CD4-positive, alpha-beta T cell treated with Interleukin-21 for 1 hour (primary cell): ENCODE measurements at regions not wholly inside any gene's neighbourhood (a gene's known extent, or its start where the extent isn't known, plus 50 kb on each side); places are given as distances from the start of the nearest gene placed in this dataset.
A peak's percentile ranks its signal among the peaks of the same experiment; 100 is the strongest.

ENCODE experiments used
- DNase-seq: peaks from one replicate; pipeline ENCODE4 v3.0.0-alpha.2; 2020

GRCh38 chr2:9773903-9774239 lies 69.4 kb upstream of the TAF1B start:
- DNase-seq = no peak

DNA sequence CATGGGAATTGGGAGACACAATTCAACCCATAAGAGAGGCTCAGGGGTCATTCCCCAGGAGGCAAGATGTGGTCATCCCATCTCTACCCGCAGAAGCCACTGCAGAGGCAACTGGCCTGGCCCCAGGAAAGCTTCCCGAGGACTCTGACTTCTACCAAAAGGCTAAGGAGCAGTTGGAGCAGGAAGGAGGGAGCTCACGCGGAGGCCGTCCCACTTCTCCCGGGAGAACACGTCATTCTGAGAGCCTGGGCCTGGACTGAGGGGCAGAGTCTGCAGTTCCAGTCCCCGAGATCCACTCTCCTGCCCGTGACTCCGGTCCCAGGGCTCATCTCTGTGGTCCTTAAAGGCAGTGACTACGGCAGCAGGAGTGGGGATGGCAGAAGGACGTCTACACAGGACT lies 69.0 kb upstream of the TAF1B start:
- DNase-seq = no peak

- DNase-seq = no peak
Observed at GRCh38 chr2:9775351-9775750, 67.9 kb upstream of the TAF1B start.

- no peak for DNase-seq
Observed at GRCh38 chr2:9775999-9776712, 67.1 kb upstream of the TAF1B start.

DNA sequence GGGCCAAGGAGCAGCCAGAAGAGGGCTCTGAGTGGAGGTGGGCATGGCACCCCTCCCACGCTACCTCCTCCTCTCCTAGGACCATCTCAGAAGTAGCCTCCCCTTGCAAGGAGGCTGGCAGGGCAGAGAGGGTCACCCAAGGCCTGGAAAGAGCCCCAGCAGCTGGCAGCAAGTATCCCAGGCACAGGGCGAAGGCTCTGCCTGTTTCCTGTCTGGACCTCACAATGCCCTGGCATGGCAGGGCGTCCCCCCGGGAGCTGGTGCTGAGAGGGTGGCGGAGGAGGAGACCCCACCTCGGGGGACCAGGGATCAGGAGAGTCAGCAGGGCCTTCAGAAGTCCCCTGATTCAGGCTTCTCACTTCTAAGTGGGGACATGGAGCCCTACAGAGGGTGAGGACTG lies 66.2 kb upstream of the TAF1B start:
- DNase-seq = no peak

DNA sequence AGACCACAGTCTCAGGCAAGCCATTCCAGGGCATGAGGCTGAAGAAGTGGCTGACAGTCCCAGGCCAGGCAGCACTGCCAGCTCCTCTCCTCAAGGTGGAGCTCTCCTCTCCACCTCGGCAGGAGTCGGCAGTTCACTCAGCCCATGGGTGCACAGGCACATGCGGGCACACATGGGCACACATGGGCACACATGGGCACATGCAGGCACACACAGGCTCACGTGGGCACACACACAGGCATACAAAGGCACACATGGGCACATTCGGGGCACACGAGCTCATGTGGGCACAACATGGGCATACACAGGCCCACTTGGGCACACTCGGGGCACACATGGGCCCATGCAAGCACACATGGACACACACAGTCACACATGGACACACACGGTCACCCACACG lies 65.3 kb upstream of the TAF1B start:
- DNase-seq = peak; percentile 22

- no peak for DNase-seq
Observed at GRCh38 chr2:9778471-9779316, 64.6 kb upstream of the TAF1B start.

DNA sequence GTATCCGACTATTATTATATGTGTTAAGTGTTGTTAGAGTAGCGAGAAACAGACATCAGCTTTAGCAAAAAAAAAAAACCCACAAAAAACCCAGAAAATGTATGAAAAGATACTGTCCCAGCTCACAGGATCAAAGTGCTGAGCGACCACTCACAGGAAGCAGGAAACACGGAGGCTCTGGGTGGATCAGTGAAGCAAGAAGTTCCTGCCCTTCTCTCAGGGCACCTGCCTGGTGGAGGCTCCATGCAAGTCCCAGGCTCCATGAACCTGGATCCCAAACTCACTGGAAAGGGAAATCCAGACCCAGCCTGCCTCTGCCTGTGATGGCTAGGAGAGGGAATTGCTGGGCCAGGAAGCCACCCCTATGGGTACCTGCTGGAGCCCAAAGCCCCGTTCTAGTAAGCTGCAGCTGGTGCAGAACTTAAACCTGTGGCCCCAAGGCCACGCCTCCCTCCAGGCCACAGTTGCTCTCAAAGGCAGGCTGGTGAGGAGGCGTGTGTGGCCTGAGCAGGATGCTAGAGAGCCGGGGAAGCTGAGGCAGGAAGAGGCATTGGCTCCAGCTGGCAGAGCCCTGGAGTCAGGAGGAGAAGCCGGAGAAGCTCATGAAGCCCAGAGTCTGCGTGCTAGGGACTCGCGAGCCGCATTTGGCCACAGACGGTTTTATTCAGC lies 63.5 kb upstream of the TAF1B start:
- DNase-seq = peak; percentile 61

GRCh38 chr2:9780368-9781130 lies 62.7 kb upstream of the TAF1B start:
- DNase-seq = peak; percentile 61

- no peak for DNase-seq
Observed at GRCh38 chr2:9781252-9781651, 62.0 kb upstream of the TAF1B start.

DNA sequence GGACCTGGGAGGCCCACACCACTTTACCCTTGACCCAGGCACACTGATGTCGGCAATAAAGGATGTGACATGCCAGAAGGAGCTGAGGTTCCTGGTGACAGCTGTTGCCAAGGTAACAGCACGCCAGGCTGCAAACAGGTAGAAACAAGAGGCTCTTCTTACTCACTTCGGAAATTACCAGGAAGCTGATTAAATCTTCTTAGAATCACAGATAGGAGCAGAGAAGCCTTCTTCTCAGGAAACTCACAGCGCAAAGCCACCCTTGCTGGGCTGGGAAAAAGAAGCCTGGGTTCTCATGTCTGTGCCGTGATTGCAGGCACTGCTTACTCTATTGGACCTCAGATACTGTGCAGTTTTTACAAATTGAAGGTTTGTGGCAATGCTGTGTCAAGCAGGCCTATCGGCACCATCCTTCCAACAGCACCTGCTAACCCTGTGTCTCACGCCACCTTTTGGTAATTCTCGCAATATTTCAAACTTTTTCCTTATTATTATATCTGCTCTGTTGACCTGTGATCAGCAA lies 61.0 kb upstream of the TAF1B start:
- DNase-seq = peak; percentile 90

DNA sequence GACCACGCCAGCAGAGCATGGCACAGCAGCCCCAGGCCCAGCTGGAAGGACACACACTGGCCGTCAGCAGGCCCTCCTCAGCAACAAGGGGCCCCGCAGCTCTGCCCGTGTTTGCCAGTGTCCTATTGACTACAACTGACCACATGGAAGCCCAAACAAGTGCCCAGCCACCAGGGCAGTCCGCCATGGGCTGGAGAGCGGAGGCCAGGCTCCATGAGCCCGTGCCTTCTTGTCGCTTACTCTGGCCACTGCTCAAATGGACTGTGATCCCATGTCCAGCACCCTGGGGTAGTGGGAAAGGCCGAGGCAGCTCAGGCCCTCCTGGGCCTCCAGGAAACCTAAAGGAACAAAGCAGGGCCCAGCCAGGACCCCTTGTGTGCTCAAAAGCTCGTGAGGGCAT lies 53.9 kb upstream of the TAF1B start:
- DNase-seq = no peak

- no peak for DNase-seq
Observed at GRCh38 chr2:9790702-9791225, 52.5 kb upstream of the TAF1B start.

DNA sequence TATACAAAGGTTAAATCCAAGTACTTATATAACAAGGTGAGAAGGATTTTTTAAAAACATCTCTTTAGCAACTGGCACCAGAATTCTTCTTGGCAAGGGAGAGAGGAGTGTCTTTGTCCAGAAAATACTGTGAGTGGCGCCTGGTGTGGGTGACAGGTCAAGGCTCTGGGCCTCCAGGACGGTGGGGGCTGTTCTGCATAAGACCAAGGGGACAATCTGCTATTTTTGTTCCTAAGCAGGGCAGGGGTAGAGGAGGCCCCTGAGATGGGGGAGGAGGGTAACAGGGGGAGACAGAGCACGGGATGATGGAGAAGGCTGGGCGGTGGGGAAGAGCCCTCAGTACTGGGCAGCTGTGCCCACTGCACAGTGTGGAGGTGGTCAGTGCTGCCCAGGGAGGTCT lies 51.6 kb upstream of the TAF1B start:
- no peak for DNase-seq

DNA sequence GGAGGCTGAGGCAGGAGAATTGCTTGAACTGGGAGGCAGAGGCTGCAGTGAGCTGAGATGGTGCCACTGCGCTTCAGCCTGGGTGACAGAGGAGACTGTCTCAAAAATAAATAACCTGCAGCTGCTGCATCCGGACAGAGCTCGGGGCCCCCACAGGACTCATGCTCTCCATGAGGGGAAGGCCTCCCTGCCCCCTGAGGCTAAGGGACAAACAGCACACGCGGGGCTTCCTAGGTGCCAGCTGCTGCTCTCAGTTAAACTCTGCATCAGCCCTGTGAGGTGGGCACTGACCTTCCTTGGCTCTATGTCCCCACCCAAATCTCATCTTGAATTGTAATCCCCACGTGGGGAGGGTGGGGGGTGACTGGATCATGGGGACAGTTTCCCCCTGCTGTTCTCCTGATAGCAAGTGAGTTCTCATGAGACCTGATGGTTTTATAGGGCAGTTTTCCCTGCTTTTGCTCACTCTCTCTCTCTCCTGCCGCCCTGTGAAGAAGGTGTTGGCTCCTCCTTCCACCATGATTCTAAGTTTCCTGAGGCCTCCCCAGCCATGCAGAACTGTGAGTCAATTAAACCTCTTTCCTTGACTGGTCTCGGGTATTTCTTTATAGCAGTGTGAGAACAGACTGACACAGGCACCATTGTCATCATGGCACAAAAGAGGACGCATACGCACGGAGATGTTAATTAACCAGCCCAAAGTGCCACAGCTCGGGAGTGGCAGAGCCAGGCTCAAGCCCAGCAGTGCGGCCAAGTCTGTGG lies 49.9 kb upstream of the TAF1B start:
- DNase-seq = no peak
